Choroid plexus epithelial cell (primary cell): ENCODE measurements at regions not wholly inside any gene's neighbourhood (a gene's known extent, or its start where the extent isn't known, plus 50 kb on each side); places are given as distances from the start of the nearest gene placed in this dataset.
A peak's percentile ranks its signal among the peaks of the same experiment; 100 is the strongest.

ENCODE experiments used
- DNase-seq: peaks from one replicate; pipeline ENCODE4 v3.0.0-alpha.2; 2010; ENCODE audit warnings: low read depth
- H3K4me3 ChIP-seq: 2 replicates; pipeline ENCODE4 v1.5.1; 2011; ENCODE audit warnings: low read depth, mild to moderate bottlenecking, control low read depth, low read length, moderate library complexity
- TF ChIP-seq, protein P1 (sequence below): conservative IDR thresholded peaks from 2 replicates; pipeline ENCODE4 v1.5.1; 2011; ENCODE audit warnings: low read depth, mild to moderate bottlenecking, control low read depth, inconsistent platforms, low read length, moderate library complexity

DNA sequence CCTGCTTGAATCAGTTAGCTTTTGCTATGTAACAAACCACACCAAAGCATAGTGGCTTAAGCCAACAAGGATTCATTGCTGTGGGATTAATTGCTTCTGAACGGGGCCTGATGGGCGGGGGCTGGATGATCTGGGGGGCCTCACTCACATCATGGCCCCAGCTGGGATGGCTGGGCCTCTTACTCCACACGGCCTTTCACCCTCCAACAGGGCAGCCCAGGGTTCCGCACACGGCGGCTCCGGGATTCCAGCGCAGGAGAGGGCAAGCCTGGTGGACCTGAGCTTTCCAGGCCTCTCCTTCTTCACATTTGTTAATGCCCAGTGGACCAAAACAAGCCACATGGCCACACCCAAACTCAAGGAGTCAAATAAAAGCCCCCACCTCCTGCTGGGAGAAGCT, 86.3 kb upstream of the PHLPP1 start:
- H3K4me3 ChIP-seq = no peak overlapping the region
- no peak for DNase-seq
- TF ChIP-seq, protein P1, sequence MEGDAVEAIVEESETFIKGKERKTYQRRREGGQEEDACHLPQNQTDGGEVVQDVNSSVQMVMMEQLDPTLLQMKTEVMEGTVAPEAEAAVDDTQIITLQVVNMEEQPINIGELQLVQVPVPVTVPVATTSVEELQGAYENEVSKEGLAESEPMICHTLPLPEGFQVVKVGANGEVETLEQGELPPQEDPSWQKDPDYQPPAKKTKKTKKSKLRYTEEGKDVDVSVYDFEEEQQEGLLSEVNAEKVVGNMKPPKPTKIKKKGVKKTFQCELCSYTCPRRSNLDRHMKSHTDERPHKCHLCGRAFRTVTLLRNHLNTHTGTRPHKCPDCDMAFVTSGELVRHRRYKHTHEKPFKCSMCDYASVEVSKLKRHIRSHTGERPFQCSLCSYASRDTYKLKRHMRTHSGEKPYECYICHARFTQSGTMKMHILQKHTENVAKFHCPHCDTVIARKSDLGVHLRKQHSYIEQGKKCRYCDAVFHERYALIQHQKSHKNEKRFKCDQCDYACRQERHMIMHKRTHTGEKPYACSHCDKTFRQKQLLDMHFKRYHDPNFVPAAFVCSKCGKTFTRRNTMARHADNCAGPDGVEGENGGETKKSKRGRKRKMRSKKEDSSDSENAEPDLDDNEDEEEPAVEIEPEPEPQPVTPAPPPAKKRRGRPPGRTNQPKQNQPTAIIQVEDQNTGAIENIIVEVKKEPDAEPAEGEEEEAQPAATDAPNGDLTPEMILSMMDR = no peak

DNA sequence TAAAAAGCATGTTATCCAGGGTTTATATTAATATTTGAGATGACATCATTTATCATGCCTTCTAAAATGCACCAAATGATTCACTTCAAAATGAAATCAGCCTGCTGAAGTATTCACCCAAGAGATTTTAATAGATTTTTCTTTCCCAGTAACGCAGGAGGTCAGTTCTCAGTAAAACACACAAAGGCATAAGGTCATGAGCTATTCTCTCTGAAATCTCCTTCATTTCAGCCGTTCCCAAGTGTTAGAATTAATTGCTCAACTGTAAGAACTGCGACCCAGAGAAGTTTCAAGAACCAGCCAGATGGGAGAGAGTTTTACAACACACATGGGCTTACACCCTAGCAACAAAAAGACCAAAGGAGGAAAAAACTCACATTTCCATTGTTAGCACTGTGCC, 84.2 kb upstream of the PHLPP1 start:
- no peak overlapping the region for H3K4me3 ChIP-seq
- DNase-seq = no peak
- TF ChIP-seq, protein P1 = no peak

DNA sequence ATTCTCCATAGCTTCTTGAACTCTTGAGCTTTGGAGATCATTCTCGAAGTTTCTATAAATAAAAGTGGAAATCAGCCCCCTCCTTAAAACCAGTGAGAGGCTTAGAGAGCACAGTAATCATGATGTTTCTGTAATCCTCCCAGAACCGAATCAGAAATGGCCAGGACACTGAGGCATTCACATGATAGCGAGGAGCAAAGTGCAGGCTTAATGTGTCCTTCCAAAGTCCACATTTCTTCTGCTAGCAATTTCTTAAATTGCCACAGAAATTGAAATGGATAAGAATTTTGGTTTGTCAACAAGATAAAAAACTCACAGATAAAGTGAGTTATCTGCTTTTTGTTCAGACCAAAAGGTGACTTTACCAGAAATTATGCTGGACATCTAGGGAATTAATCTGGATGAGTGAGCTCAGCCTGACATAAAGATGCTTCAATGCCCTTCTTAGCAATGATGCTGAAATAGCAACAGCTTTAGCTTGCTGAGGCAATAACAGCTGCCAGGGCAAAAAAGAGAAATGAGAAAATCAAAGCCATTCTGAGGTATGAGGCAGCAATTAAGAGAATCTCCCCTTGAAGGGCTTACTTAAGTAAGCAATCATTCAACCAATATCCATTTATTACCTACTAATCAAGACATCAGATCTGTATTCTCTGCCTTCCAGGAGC, 82.4 kb upstream of the PHLPP1 start:
- no peak for DNase-seq
- TF ChIP-seq, protein P1 = no peak

GRCh38 chr18:62634458-62634857, 80.9 kb upstream of the PHLPP1 start:
- TF ChIP-seq, protein P1 = no peak
- no peak overlapping the region for H3K4me3 ChIP-seq
- DNase-seq = no peak

More for the DNA sequence above, 82.4 kb upstream of the PHLPP1 start:
- no peak overlapping the region for H3K4me3 ChIP-seq

- H3K4me3 ChIP-seq = no peak overlapping the region
- peak; percentile 12 for DNase-seq
- TF ChIP-seq, protein P1 = no peak
Measured at GRCh38 chr18:62634979-62635630, 80.2 kb upstream of the PHLPP1 start.

- no peak overlapping the region for H3K4me3 ChIP-seq
- TF ChIP-seq, protein P1 = no peak
- DNase-seq = no peak
Measured at GRCh38 chr18:62637403-62637802, 77.9 kb upstream of the PHLPP1 start.
